ENCODE measurements at regions not wholly inside any gene's neighbourhood (a gene's known extent, or its start where the extent isn't known, plus 50 kb on each side); places are given as distances from the start of the nearest gene placed in this dataset.

DNA sequence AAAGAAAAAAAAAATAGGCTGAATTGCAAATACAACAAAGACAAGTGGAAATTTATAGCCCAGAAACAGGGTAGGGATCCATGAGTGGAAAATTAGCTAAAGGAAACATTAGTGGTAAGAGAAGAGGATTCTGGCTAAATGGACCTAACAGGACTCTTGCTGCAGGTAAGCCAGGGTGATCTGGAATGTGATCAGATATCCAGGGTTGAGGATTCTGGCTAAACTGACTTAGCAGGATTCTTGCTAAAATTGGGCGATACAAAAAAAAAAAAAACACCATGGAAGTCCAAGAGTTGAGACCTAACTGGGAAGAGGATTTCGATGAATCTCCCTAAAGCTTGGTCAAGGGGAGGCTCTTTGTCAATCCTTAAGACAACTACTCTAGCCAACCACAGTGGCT is 61.7 kb upstream of the ATF7IP2 start:
- TF ChIP-seq YY1 (IDR thresholded peaks at IDR 0.05; ENCODE audit: extremely low read depth, insufficient replicate concordance, low read depth, low read length) = no peak
- no peak for TF ChIP-seq SP1 (IDR thresholded peaks at IDR 0.05; ENCODE audit: low read depth)
- no peak for TF ChIP-seq SRF (IDR thresholded peaks at IDR 0.05; ENCODE audit: low read depth)
- TF ChIP-seq, protein P1, sequence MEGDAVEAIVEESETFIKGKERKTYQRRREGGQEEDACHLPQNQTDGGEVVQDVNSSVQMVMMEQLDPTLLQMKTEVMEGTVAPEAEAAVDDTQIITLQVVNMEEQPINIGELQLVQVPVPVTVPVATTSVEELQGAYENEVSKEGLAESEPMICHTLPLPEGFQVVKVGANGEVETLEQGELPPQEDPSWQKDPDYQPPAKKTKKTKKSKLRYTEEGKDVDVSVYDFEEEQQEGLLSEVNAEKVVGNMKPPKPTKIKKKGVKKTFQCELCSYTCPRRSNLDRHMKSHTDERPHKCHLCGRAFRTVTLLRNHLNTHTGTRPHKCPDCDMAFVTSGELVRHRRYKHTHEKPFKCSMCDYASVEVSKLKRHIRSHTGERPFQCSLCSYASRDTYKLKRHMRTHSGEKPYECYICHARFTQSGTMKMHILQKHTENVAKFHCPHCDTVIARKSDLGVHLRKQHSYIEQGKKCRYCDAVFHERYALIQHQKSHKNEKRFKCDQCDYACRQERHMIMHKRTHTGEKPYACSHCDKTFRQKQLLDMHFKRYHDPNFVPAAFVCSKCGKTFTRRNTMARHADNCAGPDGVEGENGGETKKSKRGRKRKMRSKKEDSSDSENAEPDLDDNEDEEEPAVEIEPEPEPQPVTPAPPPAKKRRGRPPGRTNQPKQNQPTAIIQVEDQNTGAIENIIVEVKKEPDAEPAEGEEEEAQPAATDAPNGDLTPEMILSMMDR (IDR thresholded peaks at IDR 0.05 in 2 of 3, conservative IDR thresholded peaks at IDR 0.05 in 1 of 3; ENCODE audit: borderline replicate concordance in 1 of 3, insufficient read depth in 1 of 3, low read depth in 2 of 3, low read length in 2 of 3) = no peak
